ENCODE measurements at regions not wholly inside any gene's neighbourhood (a gene's known extent, or its start where the extent isn't known, plus 50 kb on each side); places are given as distances from the start of the nearest gene placed in this dataset.
"Not testable (repeated sequence)": the region's sequence is repeated elsewhere in the genome, so short reads cannot be mapped to it uniquely, and the experiment has no call there.

DNA sequence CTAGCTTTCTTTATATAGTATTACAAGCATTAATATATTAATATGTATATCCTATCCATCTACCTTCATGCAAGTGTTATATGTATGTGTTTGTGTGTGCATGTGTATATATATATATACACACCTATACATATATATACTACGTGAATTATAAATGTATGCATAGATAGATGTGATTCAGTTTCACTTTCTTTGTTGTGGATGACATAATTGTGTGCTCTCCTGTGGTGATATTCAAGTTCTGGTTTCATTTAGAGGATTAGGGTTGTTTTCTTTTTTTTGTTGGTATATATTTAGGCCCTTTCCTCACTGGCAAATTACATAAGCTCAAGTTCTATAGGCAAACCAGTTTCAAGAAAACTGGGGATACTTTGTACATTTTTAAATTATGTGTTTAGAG, 225.7 kb upstream of the FANCL start:
- H3K9ac ChIP-seq (ENCODE audit: low read depth in 1 of 3, low read length in 3 of 3), result no peak overlapping the region
- no peak overlapping the region for H3K27ac ChIP-seq (ENCODE audit: low read depth, low read length)
- H3K9me3 ChIP-seq (ENCODE audit: control insufficient read depth in 3 of 3, low read length in 3 of 3), result no peaks in the 10 kb centered on the region

DNA sequence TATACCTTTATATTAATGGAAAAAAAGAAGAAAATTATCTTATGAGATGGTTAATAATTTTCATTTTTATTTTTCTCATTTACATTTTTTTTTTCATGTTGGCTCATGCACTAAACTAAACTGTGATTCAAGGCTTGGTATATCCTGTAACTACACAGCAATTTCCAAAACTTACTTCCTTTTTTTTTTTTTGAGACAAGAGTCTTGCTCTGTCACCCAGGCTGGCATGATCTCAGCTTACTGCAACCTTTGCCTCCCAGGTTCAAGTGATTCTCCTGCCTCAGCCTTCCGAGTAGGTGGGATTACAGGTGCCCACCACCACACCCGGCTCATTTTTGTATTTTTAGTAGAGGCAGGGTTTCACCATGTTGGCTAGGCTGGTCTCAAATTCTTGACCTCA, 224.9 kb upstream of the FANCL start:
- not testable (repeated sequence) for H3K9me3 ChIP-seq (ENCODE audit: control insufficient read depth in 3 of 3, low read length in 3 of 3); H3K4me1 ChIP-seq (ENCODE audit: control insufficient read depth in 3 of 3, insufficient read depth in 3 of 3, low read length in 3 of 3); H3K36me3 ChIP-seq (ENCODE audit: control insufficient read depth in 3 of 3, insufficient read depth in 3 of 3, low read length in 3 of 3); H3K27me3 ChIP-seq (ENCODE audit: control insufficient read depth in 3 of 3, insufficient read depth in 3 of 3, low read length in 3 of 3); H3K9ac ChIP-seq (ENCODE audit: low read depth in 1 of 3, low read length in 3 of 3); H3K27ac ChIP-seq (ENCODE audit: low read depth, low read length); H3K4me3 ChIP-seq (ENCODE audit: low read length in 3 of 3)

More for the DNA sequence above, 225.7 kb upstream of the FANCL start:
- H3K4me3 ChIP-seq (ENCODE audit: low read length in 3 of 3), result no peak overlapping the region
- H3K36me3 ChIP-seq (ENCODE audit: control insufficient read depth in 3 of 3, insufficient read depth in 3 of 3, low read length in 3 of 3), result no peaks in the 10 kb centered on the region
- H3K4me1 ChIP-seq (ENCODE audit: control insufficient read depth in 3 of 3, insufficient read depth in 3 of 3, low read length in 3 of 3), result no peaks in the 10 kb centered on the region
- no peaks in the 10 kb centered on the region for H3K27me3 ChIP-seq (ENCODE audit: control insufficient read depth in 3 of 3, insufficient read depth in 3 of 3, low read length in 3 of 3)

DNA sequence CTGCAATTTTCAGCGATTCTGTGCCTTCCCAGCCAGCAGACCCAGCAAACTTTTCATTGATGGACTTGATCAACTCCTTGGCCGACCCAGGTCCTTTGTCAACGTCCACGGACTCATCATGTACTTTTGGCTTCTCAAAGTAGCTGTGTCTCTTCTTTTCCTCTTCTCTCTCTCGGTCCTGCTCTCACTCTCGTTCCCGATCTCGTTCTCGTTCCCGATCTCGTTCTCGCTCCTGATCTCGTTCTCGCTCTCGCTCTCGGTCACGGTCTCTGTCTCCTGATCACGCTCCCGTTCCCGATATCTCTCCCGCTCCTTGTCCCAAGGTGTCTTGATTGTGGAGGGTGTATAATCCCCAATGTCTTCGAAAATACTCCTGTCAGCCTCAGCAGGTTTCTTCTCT, 219.5 kb upstream of the FANCL start:
- Histone ChIP-seq H3K4me1 (ENCODE audit: control insufficient read depth in 3 of 3, insufficient read depth in 3 of 3, low read length in 3 of 3) (no peaks in the 10 kb centered on the region), H3K27ac (ENCODE audit: low read depth, low read length) (no peak overlapping the region), H3K9ac (ENCODE audit: low read depth in 1 of 3, low read length in 3 of 3) (no peak overlapping the region), H3K9me3 (ENCODE audit: control insufficient read depth in 3 of 3, low read length in 3 of 3) (no peaks in the 10 kb centered on the region), H3K36me3 (ENCODE audit: control insufficient read depth in 3 of 3, insufficient read depth in 3 of 3, low read length in 3 of 3) (no peaks in the 10 kb centered on the region), H3K4me3 (ENCODE audit: low read length in 3 of 3) (no peak overlapping the region), H3K27me3 (ENCODE audit: control insufficient read depth in 3 of 3, insufficient read depth in 3 of 3, low read length in 3 of 3) (no peaks in the 10 kb centered on the region)

GRCh38 chr2:58449286-58450010, 208.3 kb upstream of the FANCL start:
- H3K27ac ChIP-seq (ENCODE audit: low read depth, low read length), result no peak overlapping the region
- H3K36me3 ChIP-seq (ENCODE audit: control insufficient read depth in 3 of 3, insufficient read depth in 3 of 3, low read length in 3 of 3), result no peaks in the 10 kb centered on the region
- H3K9ac ChIP-seq (ENCODE audit: low read depth in 1 of 3, low read length in 3 of 3), result no peak overlapping the region
- H3K9me3 ChIP-seq (ENCODE audit: control insufficient read depth in 3 of 3, low read length in 3 of 3), result no peaks in the 10 kb centered on the region
- no peak overlapping the region for H3K4me3 ChIP-seq (ENCODE audit: low read length in 3 of 3)
- H3K27me3 ChIP-seq (ENCODE audit: control insufficient read depth in 3 of 3, insufficient read depth in 3 of 3, low read length in 3 of 3), result no peaks in the 10 kb centered on the region
- no peaks in the 10 kb centered on the region for H3K4me1 ChIP-seq (ENCODE audit: control insufficient read depth in 3 of 3, insufficient read depth in 3 of 3, low read length in 3 of 3)

GRCh38 chr2:58448845-58449244, 207.7 kb upstream of the FANCL start:
- H3K9me3 ChIP-seq (ENCODE audit: control insufficient read depth in 3 of 3, low read length in 3 of 3), result no peaks in the 10 kb centered on the region
- no peak overlapping the region for H3K9ac ChIP-seq (ENCODE audit: low read depth in 1 of 3, low read length in 3 of 3)
- H3K27ac ChIP-seq (ENCODE audit: low read depth, low read length), result no peak overlapping the region
- H3K27me3 ChIP-seq (ENCODE audit: control insufficient read depth in 3 of 3, insufficient read depth in 3 of 3, low read length in 3 of 3), result no peaks in the 10 kb centered on the region
- no peaks in the 10 kb centered on the region for H3K4me1 ChIP-seq (ENCODE audit: control insufficient read depth in 3 of 3, insufficient read depth in 3 of 3, low read length in 3 of 3)
- H3K36me3 ChIP-seq (ENCODE audit: control insufficient read depth in 3 of 3, insufficient read depth in 3 of 3, low read length in 3 of 3), result no peaks in the 10 kb centered on the region
- no peak overlapping the region for H3K4me3 ChIP-seq (ENCODE audit: low read length in 3 of 3)

DNA sequence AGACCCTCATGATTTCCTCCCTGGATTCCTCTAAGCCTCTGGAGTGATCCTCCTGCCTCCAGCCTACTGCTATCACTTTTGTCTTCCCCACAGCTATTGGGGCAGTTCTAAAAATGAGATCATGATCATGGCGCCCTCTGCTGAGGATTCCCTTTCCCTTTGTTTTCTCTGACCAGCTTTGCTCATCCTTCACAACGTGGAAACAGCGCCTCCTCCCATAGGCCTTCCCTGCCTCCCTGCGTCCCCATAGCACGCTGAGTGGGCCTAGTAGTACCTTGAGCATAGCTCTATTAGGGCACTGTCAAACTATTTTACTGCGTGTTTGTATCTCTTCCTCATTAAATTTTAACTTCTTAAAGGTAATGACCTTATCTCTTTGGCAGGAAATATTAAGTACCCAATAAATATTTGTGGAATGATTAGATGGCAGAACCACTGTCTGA, 207.0 kb upstream of the FANCL start:
- Histone ChIP-seq H3K4me1 (ENCODE audit: control insufficient read depth in 3 of 3, insufficient read depth in 3 of 3, low read length in 3 of 3) (no peaks in the 10 kb centered on the region), H3K4me3 (ENCODE audit: low read length in 3 of 3) (no peak overlapping the region)

GRCh38 chr2:58447586-58447985, 206.5 kb upstream of the FANCL start:
- Histone ChIP-seq H3K27me3 (ENCODE audit: control insufficient read depth in 3 of 3, insufficient read depth in 3 of 3, low read length in 3 of 3) (no peaks in the 10 kb centered on the region), H3K9ac (ENCODE audit: low read depth in 1 of 3, low read length in 3 of 3) (no peak overlapping the region), H3K4me3 (ENCODE audit: low read length in 3 of 3) (no peak overlapping the region), H3K4me1 (ENCODE audit: control insufficient read depth in 3 of 3, insufficient read depth in 3 of 3, low read length in 3 of 3) (no peaks in the 10 kb centered on the region), H3K36me3 (ENCODE audit: control insufficient read depth in 3 of 3, insufficient read depth in 3 of 3, low read length in 3 of 3) (no peaks in the 10 kb centered on the region), H3K9me3 (ENCODE audit: control insufficient read depth in 3 of 3, low read length in 3 of 3) (no peaks in the 10 kb centered on the region), H3K27ac (ENCODE audit: low read depth, low read length) (no peak overlapping the region)

More for the DNA sequence above, 207.0 kb upstream of the FANCL start:
- Histone ChIP-seq H3K27ac (ENCODE audit: low read depth, low read length) (no peak overlapping the region), H3K36me3 (ENCODE audit: control insufficient read depth in 3 of 3, insufficient read depth in 3 of 3, low read length in 3 of 3) (no peaks in the 10 kb centered on the region), H3K9ac (ENCODE audit: low read depth in 1 of 3, low read length in 3 of 3) (no peak overlapping the region), H3K9me3 (ENCODE audit: control insufficient read depth in 3 of 3, low read length in 3 of 3) (no peaks in the 10 kb centered on the region), H3K27me3 (ENCODE audit: control insufficient read depth in 3 of 3, insufficient read depth in 3 of 3, low read length in 3 of 3) (no peaks in the 10 kb centered on the region)

GRCh38 chr2:58441643-58442042, 200.5 kb upstream of the FANCL start:
- Histone ChIP-seq H3K27me3 (ENCODE audit: control insufficient read depth in 3 of 3, insufficient read depth in 3 of 3, low read length in 3 of 3) (no peaks in the 10 kb centered on the region), H3K4me3 (ENCODE audit: low read length in 3 of 3) (no peak overlapping the region), H3K9ac (ENCODE audit: low read depth in 1 of 3, low read length in 3 of 3) (no peak overlapping the region), H3K9me3 (ENCODE audit: control insufficient read depth in 3 of 3, low read length in 3 of 3) (no peaks in the 10 kb centered on the region), H3K36me3 (ENCODE audit: control insufficient read depth in 3 of 3, insufficient read depth in 3 of 3, low read length in 3 of 3) (no peaks in the 10 kb centered on the region), H3K4me1 (ENCODE audit: control insufficient read depth in 3 of 3, insufficient read depth in 3 of 3, low read length in 3 of 3) (no peaks in the 10 kb centered on the region), H3K27ac (ENCODE audit: low read depth, low read length) (no peak overlapping the region)

DNA sequence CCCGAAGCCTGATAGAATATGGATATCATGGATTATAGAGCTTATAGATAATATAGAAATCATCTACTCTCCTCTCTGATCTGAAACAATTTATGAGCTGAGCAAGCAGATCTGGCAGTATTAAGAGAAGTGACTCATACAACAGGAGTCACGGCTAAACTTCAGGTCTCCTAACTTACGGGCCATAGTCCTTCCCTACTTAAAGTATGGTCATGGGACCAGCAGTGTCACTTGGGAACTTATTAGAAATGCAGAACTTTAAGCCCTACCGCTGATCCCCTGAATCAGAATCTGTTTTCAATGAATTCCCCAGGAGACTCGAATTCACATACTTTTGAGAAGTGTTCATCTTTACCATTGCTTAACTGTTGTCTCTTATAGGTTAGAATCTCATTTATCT, 195.7 kb upstream of the FANCL start:
- H3K27me3 ChIP-seq (ENCODE audit: control insufficient read depth in 3 of 3, insufficient read depth in 3 of 3, low read length in 3 of 3), result no peaks in the 10 kb centered on the region
- no peaks in the 10 kb centered on the region for H3K9me3 ChIP-seq (ENCODE audit: control insufficient read depth in 3 of 3, low read length in 3 of 3)
- H3K4me1 ChIP-seq (ENCODE audit: control insufficient read depth in 3 of 3, insufficient read depth in 3 of 3, low read length in 3 of 3), result no peaks in the 10 kb centered on the region
- no peak overlapping the region for H3K4me3 ChIP-seq (ENCODE audit: low read length in 3 of 3)
- H3K36me3 ChIP-seq (ENCODE audit: control insufficient read depth in 3 of 3, insufficient read depth in 3 of 3, low read length in 3 of 3), result no peaks in the 10 kb centered on the region
- H3K27ac ChIP-seq (ENCODE audit: low read depth, low read length), result no peak overlapping the region
- no peak overlapping the region for H3K9ac ChIP-seq (ENCODE audit: low read depth in 1 of 3, low read length in 3 of 3)

GRCh38 chr2:58435246-58435645, 194.1 kb upstream of the FANCL start:
- Histone ChIP-seq H3K27ac (ENCODE audit: low read depth, low read length) (no peak overlapping the region), H3K4me1 (ENCODE audit: control insufficient read depth in 3 of 3, insufficient read depth in 3 of 3, low read length in 3 of 3) (no peaks in the 10 kb centered on the region), H3K9me3 (ENCODE audit: control insufficient read depth in 3 of 3, low read length in 3 of 3) (no peaks in the 10 kb centered on the region), H3K27me3 (ENCODE audit: control insufficient read depth in 3 of 3, insufficient read depth in 3 of 3, low read length in 3 of 3) (no peaks in the 10 kb centered on the region), H3K36me3 (ENCODE audit: control insufficient read depth in 3 of 3, insufficient read depth in 3 of 3, low read length in 3 of 3) (no peaks in the 10 kb centered on the region), H3K9ac (ENCODE audit: low read depth in 1 of 3, low read length in 3 of 3) (no peak overlapping the region), H3K4me3 (ENCODE audit: low read length in 3 of 3) (no peak overlapping the region)

Data from skeletal muscle tissue (tissue), 3 donors.